Activated CD4-positive, alpha-beta T cell treated with anti-CD3 and anti-CD28 coated beads, Interleukin-10, Interleukin-2, amounts not matched to agents 100 ng/mL and 50 ng/mL, durations not matched to agents 16 hours and 8 hours (primary cell): ENCODE measurements at regions not wholly inside any gene's neighbourhood (a gene's known extent, or its start where the extent isn't known, plus 50 kb on each side); places are given as distances from the start of the nearest gene placed in this dataset.

Source experiments
- DNase-seq: peaks from one replicate; pipeline ENCODE4 v3.0.0-alpha.2; 2020

- DNase-seq = no peak
Measured at GRCh38 chr1:14055442-14056223, 355.6 kb downstream of the PRDM2 start.

DNA sequence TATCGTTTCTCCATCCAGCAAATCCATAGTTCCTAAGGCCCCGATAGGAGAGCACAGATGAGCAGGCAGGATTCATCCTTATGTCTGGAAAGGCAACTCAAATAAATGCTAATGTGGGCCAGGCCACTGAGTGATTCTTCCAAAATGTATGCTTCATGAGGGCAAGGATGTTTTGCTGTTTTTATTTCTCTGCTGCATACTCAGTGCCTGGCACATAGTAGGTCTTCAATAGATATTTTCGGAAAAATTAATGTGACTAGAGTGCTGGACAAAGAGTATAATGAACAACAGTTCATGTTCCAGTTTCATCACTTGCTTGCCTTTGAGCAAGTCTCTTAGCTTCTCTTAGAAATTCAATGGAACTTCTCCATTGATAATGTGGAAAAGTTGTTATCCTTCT lies 357.7 kb downstream of the PRDM2 start:
- DNase-seq = no peak

DNA sequence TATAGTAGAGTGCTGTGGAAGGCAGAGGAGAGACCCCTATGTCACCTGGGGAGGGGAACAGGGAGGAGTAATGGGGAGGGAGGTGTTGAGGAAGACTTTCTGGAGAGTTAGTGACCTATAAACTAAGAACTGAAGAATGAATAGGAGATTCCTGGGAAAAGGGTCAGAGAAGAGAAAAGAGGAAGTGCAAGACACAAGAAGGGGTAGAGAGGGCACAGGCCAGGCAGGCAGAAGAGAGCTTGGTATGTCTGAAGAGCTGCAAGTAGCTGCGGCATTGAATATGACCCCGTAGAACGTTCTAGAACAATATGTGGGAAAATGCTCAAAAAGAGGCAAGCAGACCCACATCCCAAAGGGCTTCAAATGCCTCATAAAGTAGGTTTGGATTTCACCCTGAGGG lies 361.2 kb downstream of the PRDM2 start:
- no peak for DNase-seq

DNA sequence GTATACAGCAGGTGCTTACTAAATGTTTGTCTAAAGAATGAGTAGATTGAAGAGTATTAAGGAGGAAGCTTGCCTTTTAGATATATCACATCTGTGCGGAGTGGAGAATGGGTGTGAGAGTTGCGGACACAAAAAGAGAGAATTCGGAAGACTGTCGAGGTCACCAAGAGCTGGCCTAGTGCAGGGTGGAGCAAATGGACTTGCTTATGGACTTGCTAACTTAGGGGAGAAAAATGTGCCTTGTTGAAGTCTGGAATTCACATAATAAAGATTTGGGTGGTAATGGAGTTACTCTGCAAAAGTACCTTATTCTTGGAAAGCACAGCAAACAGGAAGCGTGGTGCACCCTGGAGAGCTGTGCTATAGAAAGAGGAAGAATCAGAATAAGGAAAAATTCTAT lies 361.7 kb downstream of the PRDM2 start:
- DNase-seq = no peak

DNA sequence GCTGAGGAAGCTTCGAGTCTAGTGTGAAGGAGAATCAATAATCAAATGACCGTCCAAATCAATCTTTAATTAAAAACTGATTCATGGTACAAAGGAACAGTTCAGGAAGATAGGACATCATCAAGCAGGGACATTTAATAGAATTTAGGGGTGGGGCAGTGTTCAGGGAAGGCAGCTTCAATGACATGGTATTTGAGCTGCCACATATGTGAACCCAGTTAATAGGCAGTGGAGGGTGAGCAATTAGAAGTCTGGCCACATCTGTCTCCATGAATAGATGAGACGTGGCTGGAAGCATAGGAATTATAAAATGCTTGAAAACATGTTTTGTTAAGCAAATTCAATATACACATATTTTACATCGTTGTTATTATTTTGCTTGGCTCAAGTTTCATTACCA lies 362.7 kb downstream of the PRDM2 start:
- DNase-seq = no peak

- no peak for DNase-seq
Measured at GRCh38 chr1:14064649-14065442, 364.9 kb downstream of the PRDM2 start.

DNA sequence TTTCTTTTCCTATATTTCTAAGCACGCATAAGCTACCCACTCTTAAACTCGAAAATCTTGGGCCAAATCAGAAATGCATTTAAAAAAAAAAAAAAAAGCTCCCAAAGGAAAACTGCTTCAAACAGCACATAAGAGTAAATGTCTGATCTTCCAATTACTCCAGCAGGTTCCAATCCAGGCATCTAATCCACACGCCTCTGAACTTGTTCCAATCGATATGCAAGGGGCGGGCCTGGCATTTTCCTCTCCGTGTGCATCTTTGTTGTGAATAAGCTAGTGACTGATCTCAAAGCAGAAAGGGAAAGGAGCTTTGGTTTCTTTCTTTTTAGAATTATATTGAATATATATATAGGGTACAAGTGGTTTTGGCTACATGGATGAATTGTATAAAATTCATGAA lies 365.5 kb downstream of the PRDM2 start:
- DNase-seq = no peak

DNA sequence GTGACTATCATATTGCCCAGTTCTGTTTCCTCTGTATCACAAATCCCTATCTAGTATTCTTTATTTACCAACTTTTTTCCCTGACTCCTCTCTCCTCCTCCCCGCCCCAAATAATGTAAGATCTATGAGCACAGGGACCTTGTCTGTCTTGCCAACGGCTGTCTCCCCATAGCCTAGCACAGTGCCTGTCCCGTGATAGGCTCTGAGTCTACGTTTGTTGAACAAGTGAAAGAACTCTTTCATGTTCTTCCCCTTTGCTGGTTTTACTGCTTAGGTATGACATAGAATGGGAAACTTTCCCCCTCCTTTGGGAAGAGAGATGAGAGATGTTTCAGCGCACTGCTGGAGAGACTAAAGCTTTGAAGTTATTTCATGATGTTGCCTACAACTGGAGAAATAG lies 367.0 kb downstream of the PRDM2 start:
- DNase-seq = no peak

DNA sequence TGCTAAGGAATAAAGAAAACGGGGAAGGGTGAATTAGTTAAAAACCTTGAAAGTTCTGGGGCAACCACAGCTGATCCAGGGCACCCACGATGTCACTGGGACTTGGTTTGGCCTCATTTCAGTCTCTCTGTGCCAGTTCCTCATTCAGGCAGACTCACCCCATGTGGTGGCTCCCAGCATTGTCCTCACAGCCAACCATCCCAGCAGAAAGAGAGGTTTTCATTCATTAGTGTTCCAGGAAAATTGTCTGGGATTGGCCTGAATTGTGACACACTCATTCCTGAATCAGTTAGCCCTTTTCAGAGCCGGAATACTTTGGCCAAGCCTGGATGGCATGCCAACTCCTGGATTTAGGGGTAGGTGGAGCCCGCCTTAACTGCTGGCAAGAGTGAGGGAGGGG lies 367.7 kb downstream of the PRDM2 start:
- no peak for DNase-seq

GRCh38 chr1:14071581-14071980 lies 371.6 kb downstream of the PRDM2 start:
- no peak for DNase-seq

DNA sequence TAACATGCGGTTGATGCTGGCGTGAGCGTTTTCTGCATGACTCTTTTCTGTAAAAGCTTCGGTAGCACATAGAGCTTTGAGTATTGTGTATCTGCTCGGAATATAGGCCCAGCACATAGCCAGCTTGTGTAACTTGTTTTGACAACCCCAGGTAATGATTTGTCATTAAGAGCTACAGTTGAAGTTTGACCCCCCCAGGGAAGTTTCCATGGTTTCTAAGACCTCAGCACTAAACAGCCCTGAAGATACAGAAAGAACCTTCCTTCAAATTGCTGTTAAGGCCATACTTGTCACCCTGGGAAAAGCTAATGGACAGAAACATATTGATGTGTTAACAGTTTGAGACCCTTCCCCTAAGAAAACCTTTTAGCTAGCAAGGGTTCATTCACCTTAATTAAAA lies 380.7 kb downstream of the PRDM2 start:
- DNase-seq = no peak

DNA sequence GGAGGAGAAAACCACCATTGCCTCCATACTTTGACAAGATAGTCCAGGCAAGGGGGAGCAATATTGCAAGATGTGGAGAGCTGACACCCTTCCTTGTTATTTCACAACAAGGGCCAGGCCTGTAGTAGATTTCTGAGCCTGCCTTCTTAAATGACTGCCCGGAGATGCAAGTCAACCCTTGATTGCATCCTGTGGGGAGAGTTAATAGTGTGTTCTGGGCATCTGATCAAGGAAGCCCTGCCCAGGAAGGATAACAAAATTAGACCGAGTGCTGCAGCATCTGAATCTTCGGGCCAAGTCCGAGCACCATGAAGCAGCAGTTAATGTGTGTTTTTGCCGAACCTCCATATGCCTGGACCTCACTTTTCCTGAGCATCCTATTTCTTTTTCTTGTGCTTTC lies 382.3 kb downstream of the PRDM2 start:
- DNase-seq = no peak

DNA sequence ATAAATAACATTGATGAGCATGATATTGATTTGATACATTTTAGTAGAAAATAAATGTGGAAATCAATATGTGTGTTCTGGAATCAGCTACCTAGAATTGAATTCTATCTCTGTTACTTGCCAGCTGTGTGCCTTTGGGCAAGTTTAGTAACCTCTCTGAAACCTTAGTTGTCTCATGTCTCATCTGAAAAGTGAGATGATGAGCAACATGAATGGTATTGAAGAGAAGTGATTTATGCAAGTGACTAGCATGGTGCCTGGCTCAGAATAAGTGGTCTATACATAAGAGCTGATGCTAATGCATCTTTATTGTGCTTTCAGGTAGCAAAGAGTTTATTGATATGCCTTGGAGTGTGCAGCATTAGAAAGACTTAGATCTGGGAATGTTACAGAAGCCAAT lies 383.3 kb downstream of the PRDM2 start:
- no peak for DNase-seq

- no peak for DNase-seq
Measured at GRCh38 chr1:14083706-14084105, 383.7 kb downstream of the PRDM2 start.

GRCh38 chr1:14090062-14090461 lies 390.1 kb downstream of the PRDM2 start:
- DNase-seq = no peak

GRCh38 chr1:14090531-14090930 lies 390.5 kb downstream of the PRDM2 start:
- no peak for DNase-seq

DNA sequence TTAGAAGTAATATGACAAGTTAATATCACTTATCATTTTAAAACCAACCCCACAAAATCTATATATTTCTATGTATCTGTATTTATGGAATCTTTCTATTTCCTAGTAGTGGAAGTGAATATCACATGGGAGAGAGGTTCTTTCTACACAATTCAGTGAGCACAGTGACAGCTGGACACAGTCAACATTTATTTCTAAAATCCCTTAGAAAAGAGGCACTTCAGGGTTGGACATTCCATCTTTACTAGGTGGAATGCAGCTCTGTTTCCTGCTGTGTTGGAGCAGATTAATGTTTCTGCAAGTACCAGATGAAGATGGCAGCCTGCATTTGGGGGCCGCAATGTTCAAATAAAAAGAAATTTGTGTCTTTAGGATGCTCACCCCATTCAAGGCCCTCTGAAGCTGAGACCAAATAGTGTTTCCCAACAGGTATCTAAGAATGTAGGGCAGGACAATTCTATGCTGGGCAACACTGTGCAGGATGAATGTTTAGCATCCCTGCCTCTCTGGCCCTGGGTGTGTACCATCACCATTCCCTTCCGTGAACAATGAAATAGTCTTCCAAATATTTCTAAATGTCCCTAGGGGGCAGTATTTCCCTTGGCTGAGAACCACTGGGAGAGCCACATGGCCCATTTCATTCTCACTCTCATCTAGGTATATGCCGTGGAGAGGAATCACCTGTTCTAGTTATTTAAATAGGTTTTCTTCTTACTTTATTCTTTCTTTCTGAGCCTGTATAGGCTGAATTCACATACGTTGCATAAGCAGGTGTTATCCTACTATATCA lies 394.8 kb downstream of the PRDM2 start:
- peak; percentile 10 for DNase-seq

DNA sequence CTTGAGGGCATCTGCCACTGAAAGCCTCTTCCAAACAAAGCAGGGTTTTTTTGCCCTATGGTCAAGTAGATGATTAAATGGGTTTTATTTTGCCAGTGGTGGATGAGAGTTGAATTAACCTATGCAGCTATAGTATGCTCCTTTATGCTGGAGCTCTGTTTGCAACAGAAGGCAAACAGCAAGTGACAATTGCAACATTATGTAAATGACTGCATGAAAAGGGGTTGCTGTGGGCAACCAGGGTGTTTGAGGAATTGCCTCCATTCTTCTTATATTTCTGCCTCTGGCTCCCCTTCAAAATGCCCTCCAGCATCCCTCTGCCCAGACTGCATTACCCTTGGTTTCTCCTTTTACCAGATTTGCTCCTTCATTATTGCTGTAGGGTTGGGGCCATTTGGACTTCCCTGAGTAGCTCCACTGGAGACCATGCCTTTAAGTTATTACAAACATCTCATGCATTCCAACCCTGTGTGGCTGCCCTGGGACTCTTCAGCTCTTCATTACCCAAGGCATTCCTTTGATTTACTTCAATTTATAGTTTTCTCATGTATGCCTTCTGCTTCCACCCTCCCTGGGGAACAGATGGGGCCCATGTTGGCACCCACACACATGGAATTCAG lies 398.4 kb downstream of the PRDM2 start:
- no peak for DNase-seq

- DNase-seq = no peak
Measured at GRCh38 chr1:14100444-14100843, 400.5 kb downstream of the PRDM2 start.

GRCh38 chr1:14100919-14101318 lies 400.9 kb downstream of the PRDM2 start:
- DNase-seq = no peak

GRCh38 chr1:14102180-14102579 lies 402.2 kb downstream of the PRDM2 start:
- DNase-seq = no peak

DNA sequence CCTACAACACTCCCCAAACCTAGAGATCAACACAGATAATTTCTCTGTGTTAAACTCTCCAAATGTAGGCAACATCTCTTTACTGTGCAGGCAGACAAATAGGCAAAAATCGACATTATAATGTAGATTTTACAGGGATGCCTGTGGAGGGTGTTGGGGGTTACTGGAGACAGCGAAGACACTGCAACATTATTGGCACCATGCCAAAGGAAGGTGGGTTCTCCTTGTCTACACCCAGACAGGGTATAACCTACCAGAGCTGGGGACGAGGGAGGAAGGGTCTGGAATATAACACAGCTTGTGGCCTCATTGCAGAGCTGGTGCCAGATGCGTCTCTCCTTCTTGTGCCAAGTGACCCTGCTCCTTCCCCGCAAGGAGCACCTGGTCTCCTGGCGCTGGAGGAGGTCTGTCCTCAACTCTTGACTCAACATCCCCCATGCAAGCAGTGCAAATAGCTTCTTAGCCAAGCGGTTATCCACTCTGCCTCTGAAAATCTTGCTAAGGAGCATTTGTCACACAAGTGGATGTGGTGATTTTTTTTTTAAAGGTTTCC lies 404.0 kb downstream of the PRDM2 start:
- DNase-seq = no peak

DNA sequence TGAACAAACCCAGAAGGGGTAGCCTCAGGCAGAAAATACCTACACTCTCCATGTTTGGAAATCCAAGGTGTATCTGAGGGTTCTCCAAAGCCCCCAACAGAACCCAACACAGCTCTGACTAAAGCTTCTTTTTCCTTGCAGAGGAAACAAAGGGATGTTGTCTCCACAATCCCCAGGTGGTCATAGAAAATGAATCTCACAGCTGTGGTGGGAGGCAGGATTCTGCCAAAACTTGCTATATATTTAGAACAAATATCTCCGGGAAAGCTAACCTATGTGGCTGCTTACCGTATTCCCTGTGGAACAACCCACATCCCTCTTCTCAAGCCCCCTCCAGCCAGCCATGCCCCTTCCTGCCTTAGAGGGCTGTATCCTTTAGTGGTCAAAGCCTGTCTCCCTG lies 406.1 kb downstream of the PRDM2 start:
- no peak for DNase-seq
